HG03575 (cell line): ENCODE measurements at regions not wholly inside any gene's neighbourhood (a gene's known extent, or its start where the extent isn't known, plus 50 kb on each side); places are given as distances from the start of the nearest gene placed in this dataset.

Experiments used
- ATAC-seq: cut with Tn5 transposase; IDR thresholded peaks from one replicate; pipeline ENCODE4 v1.9.1; 2021; ENCODE audit not compliant: unreplicated experiment, insufficient number of reproducible peaks, low FRiP score; ENCODE audit errors: extremely low read depth

GRCh38 chr7:51521054-51521453, 204.4 kb upstream of the COBL start:
- ATAC-seq = no peak

- no peak for ATAC-seq
Measured at GRCh38 chr7:51518646-51519045, 202.0 kb upstream of the COBL start.

- no peak for ATAC-seq
Measured at GRCh38 chr7:51517187-51517586, 200.6 kb upstream of the COBL start.

GRCh38 chr7:51501620-51502019, 185.0 kb upstream of the COBL start:
- no peak for ATAC-seq

- no peak for ATAC-seq
Measured at GRCh38 chr7:51482976-51483375, 166.4 kb upstream of the COBL start.

- no peak for ATAC-seq
Measured at GRCh38 chr7:51481421-51481820, 164.8 kb upstream of the COBL start.

- ATAC-seq = no peak
Measured at GRCh38 chr7:51477819-51478218, 161.2 kb upstream of the COBL start.

- no peak for ATAC-seq
Measured at GRCh38 chr7:51477323-51477722, 160.7 kb upstream of the COBL start.

- ATAC-seq = no peak
Measured at GRCh38 chr7:51476026-51476425, 159.4 kb upstream of the COBL start.

- ATAC-seq = no peak
Measured at GRCh38 chr7:51472873-51473272, 156.3 kb upstream of the COBL start.

GRCh38 chr7:51471981-51472296, 155.3 kb upstream of the COBL start:
- ATAC-seq = no peak

GRCh38 chr7:51471210-51471980, 154.8 kb upstream of the COBL start:
- no peak for ATAC-seq

- no peak for ATAC-seq
Measured at GRCh38 chr7:51467384-51468017, 150.9 kb upstream of the COBL start.

- no peak for ATAC-seq
Measured at GRCh38 chr7:51459809-51460208, 143.2 kb upstream of the COBL start.

- ATAC-seq = no peak
Measured at GRCh38 chr7:51458693-51459092, 142.1 kb upstream of the COBL start.

- ATAC-seq = no peak
Measured at GRCh38 chr7:51457079-51457478, 140.5 kb upstream of the COBL start.

- no peak for ATAC-seq
Measured at GRCh38 chr7:51456431-51457060, 139.9 kb upstream of the COBL start.

GRCh38 chr7:51455948-51456347, 139.3 kb upstream of the COBL start:
- ATAC-seq = no peak

- ATAC-seq = no peak
Measured at GRCh38 chr7:51455513-51455912, 138.9 kb upstream of the COBL start.

GRCh38 chr7:51455086-51455485, 138.5 kb upstream of the COBL start:
- ATAC-seq = no peak
